HCT116 (cell line): ENCODE measurements at regions not wholly inside any gene's neighbourhood (a gene's known extent, or its start where the extent isn't known, plus 50 kb on each side); places are given as distances from the start of the nearest gene placed in this dataset.

ENCODE experiments used
- ATAC-seq: fragments of 200-7000 bp; cut with Tn5 transposase; 2 replicates; pipeline ENCODE4 v1.9.1; 2020; ENCODE audit warnings: mild to moderate bottlenecking, moderate library complexity
- BruUV-seq: library from RNA; stranded (reverse); fragments of 400-500 nt; replicated peaks from 2 replicates; lab custom pipeline; 2021; lab: Mats Ljungman, UMichigan
- CTCF ChIA-PET: fragments of 300-600 bp; sonication (Branson Sonifier 250); formaldehyde crosslinking; loops from one replicate; lab custom pipeline; 2021; ENCODE audit warnings: antibody characterized with exemption; lab: Charles Lee
- POLR2A ChIA-PET: fragments of 300-600, 350-600 bp; sonication (Branson Sonifier 250); formaldehyde crosslinking; loops from one replicate; lab custom pipeline; 2021; ENCODE audit warnings: antibody characterized with exemption; lab: Charles Lee
- RAD21 ChIA-PET, 2 experiments: fragments of 300-600 bp; sonication (Branson Sonifier 250); formaldehyde crosslinking; loops; one replicate each; lab custom pipeline; 2023; ENCODE audit warnings: low total read pairs in 2 of 2; ENCODE audit not compliant: uncharacterized antibody in 2 of 2, unreplicated experiment in 2 of 2, low non-redundant PET in 1 of 2; lab: Charles Lee
- DNase-seq: peaks from one replicate; pipeline ENCODE4 v3.0.0-alpha.2; 2010; ENCODE audit warnings: low read depth, low spot score
- H2AFZ ChIP-seq: fragments of 200-600 bp; shearing (Covaris generic), sonication (generic); 2 replicates; pipeline ENCODE4 v1.6.1; 2017; ENCODE audit warnings: low read depth, mixed run types, mixed read lengths, antibody characterized with exemption, low read length; ENCODE audit not compliant: poor library complexity, severe bottlenecking
- H3K27ac ChIP-seq: 2 replicates; pipeline ENCODE4 v1.5.1; 2012; ENCODE audit warnings: low read depth, low read length
- H3K27me3 ChIP-seq: fragments of 200-600 bp; sonication (generic); 2 replicates; pipeline ENCODE4 v1.6.1; 2016; ENCODE audit warnings: mixed run types, low read length, mixed read lengths; ENCODE audit not compliant: insufficient read depth
- H3K36me3 ChIP-seq, 2 experiments: fragments of 200-500 bp in 1 of 2; fragments of 200-600 bp in 1 of 2; sonication (Bioruptor generic) in 1 of 2; sonication (generic) in 1 of 2; 2 replicates each; pipeline versions ENCODE4 v1.5.1 to v1.6.1; 2014 to 2016; ENCODE audit warnings: low read length in 2 of 2, inconsistent platforms in 1 of 2, mixed read lengths in 1 of 2, mixed run types in 1 of 2; ENCODE audit not compliant: insufficient read depth in 2 of 2, control insufficient read depth in 1 of 2
- H3K4me1 ChIP-seq, 2 experiments: fragments of 200-600 bp in 1 of 2; sonication (generic) in 1 of 2; 2 replicates each; pipeline versions ENCODE4 v1.5.1 to v1.6.1; 2012 to 2017; ENCODE audit warnings: low read length in 2 of 2, inconsistent platforms in 1 of 2, mild to moderate bottlenecking in 1 of 2, mixed read lengths in 1 of 2, mixed run types in 1 of 2, moderate library complexity in 1 of 2; ENCODE audit not compliant: insufficient read depth in 2 of 2, control insufficient read depth in 1 of 2
- H3K4me2 ChIP-seq: fragments of 200-600 bp; sonication (generic); 2 replicates; pipeline ENCODE4 v1.6.1; 2017; ENCODE audit warnings: mixed run types, low read length, mixed read lengths
- H3K4me3 ChIP-seq, 2 experiments: fragments of 200-600 bp in 1 of 2; sonication (generic) in 1 of 2; replicated peaks in 1 of 2; 2 replicates each; pipeline ENCODE4 v1.5.1; 2011 to 2016; ENCODE audit warnings: low read length in 2 of 2, control low read depth in 1 of 2, low read depth in 1 of 2, mild to moderate bottlenecking in 1 of 2, mixed read lengths in 1 of 2, mixed run types in 1 of 2
- H3K79me2 ChIP-seq: fragments of 200-600 bp; sonication (generic); 2 replicates; pipeline ENCODE4 v1.6.1; 2017; ENCODE audit warnings: mild to moderate bottlenecking, mixed run types, low read length, moderate library complexity, mixed read lengths; ENCODE audit not compliant: insufficient read depth
- H3K9ac ChIP-seq: fragments of 200-600 bp; sonication (generic); 2 replicates; pipeline ENCODE4 v1.6.1; 2016; ENCODE audit warnings: low read length, mixed read lengths
- H3K9me2 ChIP-seq: fragments of 200-600 bp; sonication (generic), shearing (Covaris generic); 2 replicates; pipeline ENCODE4 v1.6.1; 2017; ENCODE audit warnings: mixed run types, mild to moderate bottlenecking, moderate library complexity; ENCODE audit not compliant: insufficient read depth
- H3K9me3 ChIP-seq, 2 experiments: fragments of 200-500 bp in 1 of 2; fragments of 200-600 bp in 1 of 2; sonication (Bioruptor generic) in 1 of 2; sonication (generic) in 1 of 2; 2 replicates each; pipeline ENCODE4 v1.6.1; 2014 to 2017; ENCODE audit warnings: low read length in 2 of 2, mixed read lengths in 2 of 2, inconsistent platforms in 1 of 2, low read depth in 1 of 2, mild to moderate bottlenecking in 1 of 2, mixed run types in 1 of 2, moderate library complexity in 1 of 2; ENCODE audit not compliant: control insufficient read depth in 1 of 2, insufficient read depth in 1 of 2
- H4K20me1 ChIP-seq: fragments of 200-600 bp; sonication (generic), shearing (Covaris generic); 2 replicates; pipeline ENCODE4 v1.6.1; 2017; ENCODE audit warnings: mixed run types, mild to moderate bottlenecking, moderate library complexity; ENCODE audit not compliant: insufficient read depth
- EGR1 ChIP-seq: IDR thresholded peaks from 2 replicates; pipeline ENCODE4 v1.6.1; 2012; ENCODE audit warnings: low read depth
- EZH2 ChIP-seq: fragments of 200-600 bp; sonication (generic); IDR thresholded peaks from 2 replicates; pipeline ENCODE4 v1.6.1; 2017; ENCODE audit warnings: antibody characterized with exemption, mixed run types
- EZH2phosphoT487 ChIP-seq: fragments of 200-600 bp; IDR thresholded peaks from 2 replicates; pipeline ENCODE4 v1.6.1; 2018; ENCODE audit warnings: antibody characterized with exemption, borderline replicate concordance
- FOSL1 ChIP-seq: IDR thresholded peaks from 2 replicates; pipeline ENCODE4 v1.6.1; 2012; ENCODE audit warnings: low read depth
- POLR2AphosphoS5 ChIP-seq: IDR thresholded peaks from 2 replicates; pipeline ENCODE4 v1.6.1; 2011; ENCODE audit warnings: mild to moderate bottlenecking, low read depth, low read length, moderate library complexity
- SIN3A ChIP-seq: IDR thresholded peaks from 2 replicates; pipeline ENCODE4 v1.6.1; 2012; ENCODE audit warnings: low read depth
- SP1 ChIP-seq: IDR thresholded peaks from 2 replicates; pipeline ENCODE4 v1.6.1; 2012; ENCODE audit warnings: low read depth
- TCF7L2 ChIP-seq: IDR thresholded peaks from 2 replicates; pipeline ENCODE4 v1.7.0; 2011; ENCODE audit warnings: borderline replicate concordance, inconsistent platforms; ENCODE audit not compliant: insufficient read depth, insufficient read length; ENCODE audit errors: extremely low read depth
- ZBTB33 ChIP-seq: IDR thresholded peaks from 2 replicates; pipeline ENCODE4 v1.6.1; 2011; ENCODE audit warnings: mild to moderate bottlenecking, low read length, moderate library complexity; ENCODE audit not compliant: insufficient replicate concordance; ENCODE audit errors: extremely low read depth
- ZNF274 ChIP-seq: fragments of 200-500 bp; sonication (Bioruptor generic); IDR thresholded peaks from 2 replicates; pipeline ENCODE4 v1.6.1; 2014; ENCODE audit warnings: mild to moderate bottlenecking, low read depth, low read length, inconsistent platforms
- intact Hi-C: fragments of 100-400 bp; cut with micrococcal nuclease; formaldehyde crosslinking; loops from 2 replicates; pipeline ENCODE4 v1.10.0; 2022
- TF ChIP-seq, protein P1 (sequence below): IDR thresholded peaks from 2 replicates; pipeline ENCODE4 v1.6.1; 2012; ENCODE audit warnings: low read depth

DNA sequence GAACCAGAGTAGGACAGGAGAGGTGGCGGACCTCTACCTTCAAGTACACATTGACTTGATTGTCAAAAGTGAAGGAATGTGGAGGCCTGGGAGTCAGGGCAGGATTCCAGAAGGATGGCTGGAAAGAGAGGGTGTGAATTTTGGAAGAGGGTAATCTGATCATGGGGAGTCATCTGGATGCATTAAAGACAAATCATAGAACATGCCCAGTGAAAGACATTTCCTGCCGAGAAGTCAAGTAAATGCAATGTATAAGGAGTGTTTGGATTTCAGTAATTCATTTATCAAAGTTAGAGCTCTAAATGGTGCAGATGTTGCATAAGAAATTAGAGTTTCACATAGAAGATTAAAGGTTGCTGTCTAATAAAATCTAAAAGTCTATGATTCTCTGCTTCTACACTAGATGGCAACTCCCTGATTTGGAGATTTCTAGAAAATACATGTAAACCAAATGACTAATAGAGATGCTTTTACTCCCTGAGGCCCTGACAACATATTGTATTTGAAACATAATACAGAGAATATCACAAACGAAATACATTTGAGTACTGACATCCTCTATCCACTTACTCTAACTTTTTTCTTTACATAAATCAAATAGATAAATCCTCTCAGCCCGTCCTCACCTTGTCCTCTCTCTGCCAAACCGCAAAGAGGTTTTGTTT is 91.3 kb downstream of the KCNA5 start:
- BruUV-seq, result no TSS peak
- no peaks in the 10 kb centered on the region for H3K36me3 ChIP-seq
- no peaks in the 10 kb centered on the region for H4K20me1 ChIP-seq
- H3K4me2 ChIP-seq, result no peak overlapping the region
- H3K9ac ChIP-seq, result no peak overlapping the region
- ChIA-PET POLR2A (no interaction called here), CTCF (no interaction called here), RAD21 (no interaction called here)
- H3K4me3 ChIP-seq, result no peak overlapping the region
- H3K79me2 ChIP-seq, result no peaks in the 10 kb centered on the region
- no peak overlapping the region for H2AFZ ChIP-seq
- H3K4me1 ChIP-seq, result no peaks in the 10 kb centered on the region
- no peaks in the 10 kb centered on the region for H3K27me3 ChIP-seq
- peaks cover 0 to 5% of the 10 kb centered on the region in 2 experiments; a peak in 1 of 4 replicates for H3K9me3 ChIP-seq
- no peak for ATAC-seq
- intact Hi-C loops, result no loop called here
- H3K9me2 ChIP-seq, result no peaks in the 10 kb centered on the region
- no peak overlapping the region for H3K27ac ChIP-seq
- DNase-seq, result no peak
- TF ChIP-seq ZNF274 (no peak), EZH2 (no peak), SP1 (no peak), TCF7L2 (no peak), POLR2AphosphoS5 (no peak), ZBTB33 (no peak), EZH2phosphoT487 (no peak), FOSL1 (no peak), EGR1 (no peak), SIN3A (no peak)
- TF ChIP-seq, protein P1, sequence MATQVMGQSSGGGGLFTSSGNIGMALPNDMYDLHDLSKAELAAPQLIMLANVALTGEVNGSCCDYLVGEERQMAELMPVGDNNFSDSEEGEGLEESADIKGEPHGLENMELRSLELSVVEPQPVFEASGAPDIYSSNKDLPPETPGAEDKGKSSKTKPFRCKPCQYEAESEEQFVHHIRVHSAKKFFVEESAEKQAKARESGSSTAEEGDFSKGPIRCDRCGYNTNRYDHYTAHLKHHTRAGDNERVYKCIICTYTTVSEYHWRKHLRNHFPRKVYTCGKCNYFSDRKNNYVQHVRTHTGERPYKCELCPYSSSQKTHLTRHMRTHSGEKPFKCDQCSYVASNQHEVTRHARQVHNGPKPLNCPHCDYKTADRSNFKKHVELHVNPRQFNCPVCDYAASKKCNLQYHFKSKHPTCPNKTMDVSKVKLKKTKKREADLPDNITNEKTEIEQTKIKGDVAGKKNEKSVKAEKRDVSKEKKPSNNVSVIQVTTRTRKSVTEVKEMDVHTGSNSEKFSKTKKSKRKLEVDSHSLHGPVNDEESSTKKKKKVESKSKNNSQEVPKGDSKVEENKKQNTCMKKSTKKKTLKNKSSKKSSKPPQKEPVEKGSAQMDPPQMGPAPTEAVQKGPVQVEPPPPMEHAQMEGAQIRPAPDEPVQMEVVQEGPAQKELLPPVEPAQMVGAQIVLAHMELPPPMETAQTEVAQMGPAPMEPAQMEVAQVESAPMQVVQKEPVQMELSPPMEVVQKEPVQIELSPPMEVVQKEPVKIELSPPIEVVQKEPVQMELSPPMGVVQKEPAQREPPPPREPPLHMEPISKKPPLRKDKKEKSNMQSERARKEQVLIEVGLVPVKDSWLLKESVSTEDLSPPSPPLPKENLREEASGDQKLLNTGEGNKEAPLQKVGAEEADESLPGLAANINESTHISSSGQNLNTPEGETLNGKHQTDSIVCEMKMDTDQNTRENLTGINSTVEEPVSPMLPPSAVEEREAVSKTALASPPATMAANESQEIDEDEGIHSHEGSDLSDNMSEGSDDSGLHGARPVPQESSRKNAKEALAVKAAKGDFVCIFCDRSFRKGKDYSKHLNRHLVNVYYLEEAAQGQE, result no peak
